Activated CD4-positive, alpha-beta memory T cell treated with anti-CD3 and anti-CD28 coated beads for 36 hours (primary cell): ENCODE measurements at regions not wholly inside any gene's neighbourhood (a gene's known extent, or its start where the extent isn't known, plus 50 kb on each side); places are given as distances from the start of the nearest gene placed in this dataset.
"Not testable (repeated sequence)": the region's sequence is repeated elsewhere in the genome, so short reads cannot be mapped to it uniquely, and the experiment has no call there.

Source experiments
- CTCF ChIA-PET: fragments of 350-600 bp; sonication (Branson Sonifier 250); formaldehyde crosslinking; loops from one replicate; lab custom pipeline; 2021; ENCODE audit warnings: antibody characterized with exemption, inconsistent platforms; lab: Charles Lee
- POLR2A ChIA-PET: fragments of 350-600 bp; sonication (Branson Sonifier 250); formaldehyde crosslinking; loops from one replicate; lab custom pipeline; 2021; ENCODE audit warnings: antibody characterized with exemption; lab: Charles Lee
- DNase-seq: peaks from one replicate; pipeline ENCODE4 v3.0.0-alpha.2; 2020
- H3K27ac Mint-ChIP-seq: one replicate; pipeline ENCODE4 v1.8.0; 2021; ENCODE audit warnings: mixed read lengths
- H3K27me3 Mint-ChIP-seq: one replicate; pipeline ENCODE4 v1.8.0; 2021; ENCODE audit warnings: mixed read lengths
- H3K36me3 Mint-ChIP-seq: one replicate; pipeline ENCODE4 v1.8.0; 2021; ENCODE audit warnings: mixed read lengths
- H3K4me1 Mint-ChIP-seq: one replicate; pipeline ENCODE4 v1.8.0; 2021; ENCODE audit warnings: low read depth, mixed read lengths
- H3K4me3 Mint-ChIP-seq: one replicate; pipeline ENCODE4 v1.8.0; 2021; ENCODE audit warnings: mild to moderate bottlenecking, mixed read lengths
- H3K9me3 Mint-ChIP-seq: one replicate; pipeline ENCODE4 v1.8.0; 2021; ENCODE audit warnings: mixed read lengths
- intact Hi-C: fragments of 100-400 bp; cut with micrococcal nuclease; formaldehyde crosslinking; loops from one replicate; pipeline ENCODE4 v1.15.1; 2023

DNA sequence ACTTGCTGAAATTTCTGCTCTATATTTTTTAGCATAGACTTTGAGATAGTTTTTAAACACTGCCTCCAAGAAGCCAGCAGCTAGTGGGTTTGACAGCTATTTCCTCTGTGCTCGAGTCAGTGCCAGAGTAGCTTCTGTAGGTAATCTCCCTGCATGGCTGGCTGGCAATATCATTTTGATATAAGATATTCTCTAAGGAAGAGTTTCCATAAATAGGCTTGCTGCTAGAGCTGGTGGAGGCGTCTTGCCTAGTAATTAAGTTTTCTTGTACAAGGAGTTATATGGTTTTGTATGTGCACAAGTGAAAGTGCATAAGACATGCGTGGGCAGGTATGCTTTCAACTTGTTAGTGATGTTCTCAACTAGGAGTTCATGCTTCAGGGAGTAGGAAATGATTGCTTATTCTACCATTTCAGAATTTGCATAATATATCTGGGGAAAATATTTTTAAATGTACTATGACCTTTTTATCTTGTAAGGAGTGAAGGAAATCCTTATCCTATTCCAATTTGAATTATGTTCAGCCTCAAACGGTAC lies 74.1 kb upstream of the CCL21 start:
- Mint-ChIP-seq H3K36me3 (no peaks in the 10 kb centered on the region), H3K27ac (no peak overlapping the region), H3K27me3 (peaks cover 9% of the 10 kb centered on the region), H3K4me1 (no peaks in the 10 kb centered on the region), H3K4me3 (no peak overlapping the region), H3K9me3 (no peaks in the 10 kb centered on the region)
- intact Hi-C loops, result no loop called here
- DNase-seq, result no peak
- ChIA-PET POLR2A (no interaction called here), CTCF (no interaction called here)

DNA sequence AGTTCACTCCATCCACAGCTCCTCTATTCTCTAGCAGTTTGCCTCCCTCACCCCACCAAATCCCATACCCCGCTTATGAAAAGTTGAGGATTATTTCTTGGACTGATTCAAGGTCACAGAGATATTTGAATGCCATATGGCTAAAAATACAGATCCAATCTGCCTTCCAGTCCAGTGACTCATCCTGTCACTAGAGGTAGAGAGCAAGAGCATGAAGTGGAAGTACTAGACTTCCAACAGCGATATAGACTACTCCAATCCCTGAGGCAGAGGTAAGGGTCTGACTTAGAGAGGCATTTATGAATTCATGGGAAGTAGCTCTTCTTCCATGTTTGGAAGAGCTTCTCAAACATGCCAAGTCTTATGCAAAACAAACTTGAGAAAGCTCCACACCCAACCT lies 72.4 kb upstream of the CCL21 start:
- no peak for DNase-seq
- ChIA-PET CTCF (interaction anchor here (1.3 kb wide), 1 partner anchor 117 kb away, joined by 4 read pairs; no protein-coding TSS in a partner anchor), POLR2A (no interaction called here)
- H3K4me3 Mint-ChIP-seq, result no peak overlapping the region
- no peaks in the 10 kb centered on the region for H3K4me1 Mint-ChIP-seq
- H3K27me3 Mint-ChIP-seq, result peaks cover 8% of the 10 kb centered on the region
- intact Hi-C loops, result no loop called here
- no peaks in the 10 kb centered on the region for H3K36me3 Mint-ChIP-seq
- H3K27ac Mint-ChIP-seq, result no peak overlapping the region
- no peaks in the 10 kb centered on the region for H3K9me3 Mint-ChIP-seq

DNA sequence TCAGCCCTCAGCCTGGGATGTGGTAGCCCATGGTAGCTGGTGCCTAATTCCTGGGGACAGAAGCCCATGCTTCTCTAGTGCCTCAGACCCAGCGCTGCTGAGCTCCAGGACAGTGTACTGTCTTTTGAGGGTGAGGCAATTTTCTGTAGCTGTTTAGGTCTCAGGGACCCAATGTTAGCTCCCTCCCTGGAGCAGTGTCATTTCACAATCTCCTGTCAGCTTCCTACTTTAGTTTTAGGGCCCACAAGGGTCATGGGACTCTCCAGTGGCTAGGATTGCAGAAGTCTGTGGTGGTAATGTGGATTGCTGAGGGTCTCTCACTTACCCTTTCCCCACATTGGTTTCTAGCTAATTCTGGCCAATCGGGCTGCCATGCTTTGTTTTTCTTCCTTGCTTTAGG lies 67.7 kb upstream of the CCL21 start:
- H3K4me1 Mint-ChIP-seq, result no peaks in the 10 kb centered on the region
- H3K27me3 Mint-ChIP-seq, result peaks cover 17% of the 10 kb centered on the region
- ChIA-PET POLR2A (no interaction called here), CTCF (interaction anchor here (0.6 kb wide), 1 partner anchor 1745 kb away, joined by 4 read pairs; no protein-coding TSS in a partner anchor)
- H3K27ac Mint-ChIP-seq, result no peak overlapping the region
- H3K9me3 Mint-ChIP-seq, result peaks cover 6% of the 10 kb centered on the region
- no peak overlapping the region for H3K4me3 Mint-ChIP-seq
- no peak for DNase-seq
- intact Hi-C loops, result no loop called here
- H3K36me3 Mint-ChIP-seq, result no peaks in the 10 kb centered on the region

DNA sequence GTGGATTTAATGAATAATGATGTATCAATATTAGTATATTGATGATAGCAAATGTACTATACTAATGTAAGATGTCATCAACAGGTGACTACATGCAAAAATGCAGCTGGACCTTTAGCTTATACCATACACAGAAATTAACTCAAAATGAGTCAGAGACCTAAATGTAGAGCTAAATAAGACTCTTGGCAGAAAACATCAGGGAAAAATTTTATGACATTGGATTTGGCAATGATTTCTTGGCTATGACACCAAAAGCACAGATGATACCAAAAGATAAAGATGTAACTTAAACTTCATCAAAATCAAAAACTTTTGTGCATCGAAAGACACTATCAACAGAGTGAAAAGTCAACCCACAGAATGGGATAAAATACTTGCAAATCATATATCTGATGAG lies 64.0 kb upstream of the CCL21 start:
- Mint-ChIP-seq H3K36me3 (no peaks in the 10 kb centered on the region), H3K9me3 (peaks cover 6% of the 10 kb centered on the region), H3K27ac (no peak overlapping the region), H3K4me1 (no peaks in the 10 kb centered on the region), H3K27me3 (peaks cover 25% of the 10 kb centered on the region), H3K4me3 (no peak overlapping the region)
- no peak for DNase-seq
- ChIA-PET CTCF (no interaction called here), POLR2A (no interaction called here)
- intact Hi-C loops, result no loop called here

DNA sequence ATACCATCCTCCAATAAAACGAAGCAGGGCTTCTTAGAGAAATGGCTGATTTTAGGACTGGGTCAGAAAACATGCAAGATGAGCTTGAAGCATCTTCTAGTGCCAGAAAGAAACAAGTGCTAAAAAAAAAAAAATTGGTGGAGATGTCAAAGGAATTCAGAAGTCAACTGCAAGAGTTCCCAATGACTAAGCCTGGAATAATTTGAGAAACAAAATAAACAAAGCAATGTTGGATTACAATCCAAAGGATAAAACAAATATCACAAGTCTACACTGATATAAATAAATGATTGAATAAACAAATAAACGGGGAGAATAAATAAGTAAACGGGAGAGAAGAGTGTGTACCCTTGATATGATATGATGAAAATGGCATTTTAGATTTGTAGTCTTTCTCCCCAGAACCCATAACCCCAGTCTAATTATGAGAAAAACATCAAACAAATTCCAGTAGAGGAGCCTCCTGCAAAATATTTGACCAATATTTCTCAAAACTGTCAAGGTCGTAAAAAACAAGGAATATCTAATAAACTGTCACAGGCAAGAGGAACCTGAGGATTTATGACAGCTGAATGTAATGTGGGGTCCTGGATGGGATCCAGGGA lies 63.5 kb upstream of the CCL21 start:
- Mint-ChIP-seq H3K9me3 (peaks cover 6% of the 10 kb centered on the region), H3K27me3 (peaks cover 25% of the 10 kb centered on the region), H3K36me3 (no peaks in the 10 kb centered on the region), H3K4me1 (no peaks in the 10 kb centered on the region), H3K27ac (no peak overlapping the region), H3K4me3 (no peak overlapping the region)
- intact Hi-C loops, result no loop called here
- DNase-seq, result no peak
- ChIA-PET POLR2A (no interaction called here), CTCF (no interaction called here)

GRCh38 chr9:34771007-34771406 lies 61.1 kb upstream of the CCL21 start:
- DNase-seq, result no peak
- H3K4me1 Mint-ChIP-seq, result no peaks in the 10 kb centered on the region
- no peaks in the 10 kb centered on the region for H3K36me3 Mint-ChIP-seq
- ChIA-PET CTCF (no interaction called here), POLR2A (no interaction called here)
- H3K27me3 Mint-ChIP-seq, result peaks cover 26% of the 10 kb centered on the region
- intact Hi-C loops, result no loop called here
- H3K27ac Mint-ChIP-seq, result no peak overlapping the region
- H3K9me3 Mint-ChIP-seq, result no peaks in the 10 kb centered on the region
- H3K4me3 Mint-ChIP-seq, result no peak overlapping the region

GRCh38 chr9:34767087-34767486 lies 57.2 kb upstream of the CCL21 start:
- POLR2A ChIA-PET, intact Hi-C loops: not testable (repeated sequence)

GRCh38 chr9:34760196-34761040 lies 50.5 kb upstream of the CCL21 start:
- intact Hi-C loops, H3K4me1 Mint-ChIP-seq, H3K27ac Mint-ChIP-seq, H3K4me3 Mint-ChIP-seq, H3K9me3 Mint-ChIP-seq, POLR2A ChIA-PET, H3K36me3 Mint-ChIP-seq: not testable (repeated sequence)
- peak; percentile 67 for DNase-seq
- CTCF ChIA-PET, result interaction anchor here (0.6 to 1.9 kb wide), 17 partner anchors 12 to 614 kb away, joined by 3 to 12 read pairs (median 3); partner anchors contain the start of genes DNAJB5 and PIGO
- peaks cover 30% of the 10 kb centered on the region for H3K27me3 Mint-ChIP-seq

More at GRCh38 chr9:34767087-34767486, 57.2 kb upstream of the CCL21 start:
- H3K9me3 Mint-ChIP-seq, H3K27ac Mint-ChIP-seq, H3K4me1 Mint-ChIP-seq, CTCF ChIA-PET, H3K4me3 Mint-ChIP-seq, H3K36me3 Mint-ChIP-seq, DNase-seq: not testable (repeated sequence)
- peaks cover 23% of the 10 kb centered on the region for H3K27me3 Mint-ChIP-seq
